ENCODE measurements at regions not wholly inside any gene's neighbourhood (a gene's known extent, or its start where the extent isn't known, plus 50 kb on each side); places are given as distances from the start of the nearest gene placed in this dataset.

GRCh38 chr20:56956534-56956933 is 309.9 kb downstream of the BMP7 start:
- TF ChIP-seq POLR2A (IDR thresholded peaks at IDR 0.05; ENCODE audit: low read depth, low read length) (no peak), POLR2AphosphoS5 (IDR thresholded peaks at IDR 0.05; ENCODE audit: low read depth, low read length) (no peak), TAF1 (IDR thresholded peaks at IDR 0.05; ENCODE audit: borderline replicate concordance, low read depth, low read length) (no peak)
